ENCODE measurements at regions not wholly inside any gene's neighbourhood (a gene's known extent, or its start where the extent isn't known, plus 50 kb on each side); places are given as distances from the start of the nearest gene placed in this dataset.
"Not testable (repeated sequence)": the region's sequence is repeated elsewhere in the genome, so short reads cannot be mapped to it uniquely, and the experiment has no call there.

DNA sequence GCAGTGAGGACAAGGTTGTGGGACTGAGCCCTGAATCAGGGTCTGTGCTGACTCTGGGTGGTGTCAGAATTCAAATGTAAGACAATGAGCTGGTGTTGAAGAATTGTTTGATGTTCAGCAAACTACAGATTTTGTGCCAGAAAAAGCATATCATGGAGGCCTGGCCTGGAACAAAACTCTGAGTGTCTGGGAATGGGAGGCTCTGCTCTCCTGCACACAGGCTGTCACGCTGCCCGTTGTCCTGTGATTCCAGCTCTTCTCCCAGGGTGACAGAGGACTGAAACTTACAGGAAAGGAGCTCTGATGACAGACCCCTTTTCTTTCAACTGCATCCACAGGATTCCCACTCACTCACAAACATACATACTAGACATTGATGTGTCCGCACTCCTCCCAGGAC lies 120.1 kb downstream of the ZNF486 start:
- DNase-seq = no peak

DNA sequence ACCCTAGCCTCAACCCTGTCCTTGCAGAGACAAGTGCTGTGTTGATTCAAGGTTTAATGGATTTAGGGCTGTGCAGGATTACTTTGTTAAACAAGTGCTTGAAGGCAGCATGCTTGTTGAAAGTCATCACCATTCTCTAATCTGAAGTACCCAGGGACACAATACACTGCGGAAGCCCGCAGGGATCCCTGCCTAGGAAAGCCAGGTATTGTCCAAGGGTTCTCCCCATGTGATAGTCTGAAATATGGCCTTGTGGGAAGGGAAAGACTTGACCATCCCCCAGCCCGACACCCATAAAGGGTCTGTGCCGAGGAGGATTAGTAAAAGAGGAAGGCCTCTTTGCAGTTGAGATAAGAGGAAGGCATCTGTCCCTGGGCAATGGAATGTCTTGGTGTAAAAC lies 118.9 kb downstream of the ZNF486 start:
- DNase-seq = not testable (repeated sequence)

DNA sequence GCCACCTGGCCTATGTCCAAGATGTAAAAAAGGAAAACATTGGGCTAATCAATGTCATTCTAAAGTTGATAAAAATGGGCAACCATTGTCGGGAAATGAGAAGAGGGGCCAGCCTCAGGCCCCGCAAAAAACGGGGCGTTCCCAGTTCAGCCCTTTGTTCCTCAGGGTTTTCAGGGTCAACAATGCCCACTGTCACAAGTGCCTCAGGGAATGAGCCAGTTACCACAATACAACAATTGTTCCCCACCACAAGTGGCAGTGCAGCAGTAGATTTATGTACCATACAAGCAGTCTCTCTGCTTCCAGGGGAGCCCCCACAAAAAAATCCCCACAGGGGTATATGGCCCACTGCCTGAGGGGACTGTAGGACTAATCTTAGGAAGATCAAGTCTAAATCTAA lies 112.5 kb downstream of the ZNF486 start:
- no peak for DNase-seq

DNA sequence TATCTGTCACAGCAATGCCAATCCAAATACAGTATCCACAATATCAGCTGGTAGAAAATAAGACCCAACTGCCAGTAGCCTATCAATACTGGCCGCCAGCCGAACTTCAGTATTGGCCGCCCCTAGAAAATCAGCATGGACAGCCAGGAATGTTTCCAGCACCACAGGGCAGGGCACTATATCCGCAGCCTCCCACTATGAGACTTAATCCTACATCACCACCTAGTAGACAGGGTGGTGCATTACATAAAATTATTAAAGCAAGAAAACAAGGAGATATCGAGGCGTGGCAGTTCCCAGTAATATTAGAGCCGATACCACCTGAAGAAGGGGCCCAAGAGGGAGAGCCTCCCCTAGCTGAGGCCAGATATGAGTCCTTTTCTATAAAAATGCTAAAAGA lies 111.3 kb downstream of the ZNF486 start:
- DNase-seq = no peak

DNA sequence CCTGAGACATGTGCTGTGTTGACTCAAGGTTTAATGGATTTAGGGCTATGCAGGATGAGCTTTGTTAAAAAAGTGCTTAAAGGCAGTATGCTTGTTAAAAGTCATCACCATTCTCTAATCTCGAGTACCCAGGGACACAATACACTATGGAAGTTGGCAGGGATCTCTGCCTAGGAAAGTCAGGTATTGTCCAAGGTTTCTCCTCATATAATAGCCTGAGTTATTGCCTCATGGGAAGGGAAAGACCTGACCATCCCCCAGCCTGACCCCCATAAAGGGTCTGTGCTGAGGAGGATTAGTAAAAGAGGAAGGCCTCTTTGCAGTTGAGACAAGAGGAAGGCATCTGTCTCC lies 109.7 kb downstream of the ZNF486 start:
- DNase-seq = not testable (repeated sequence)

DNA sequence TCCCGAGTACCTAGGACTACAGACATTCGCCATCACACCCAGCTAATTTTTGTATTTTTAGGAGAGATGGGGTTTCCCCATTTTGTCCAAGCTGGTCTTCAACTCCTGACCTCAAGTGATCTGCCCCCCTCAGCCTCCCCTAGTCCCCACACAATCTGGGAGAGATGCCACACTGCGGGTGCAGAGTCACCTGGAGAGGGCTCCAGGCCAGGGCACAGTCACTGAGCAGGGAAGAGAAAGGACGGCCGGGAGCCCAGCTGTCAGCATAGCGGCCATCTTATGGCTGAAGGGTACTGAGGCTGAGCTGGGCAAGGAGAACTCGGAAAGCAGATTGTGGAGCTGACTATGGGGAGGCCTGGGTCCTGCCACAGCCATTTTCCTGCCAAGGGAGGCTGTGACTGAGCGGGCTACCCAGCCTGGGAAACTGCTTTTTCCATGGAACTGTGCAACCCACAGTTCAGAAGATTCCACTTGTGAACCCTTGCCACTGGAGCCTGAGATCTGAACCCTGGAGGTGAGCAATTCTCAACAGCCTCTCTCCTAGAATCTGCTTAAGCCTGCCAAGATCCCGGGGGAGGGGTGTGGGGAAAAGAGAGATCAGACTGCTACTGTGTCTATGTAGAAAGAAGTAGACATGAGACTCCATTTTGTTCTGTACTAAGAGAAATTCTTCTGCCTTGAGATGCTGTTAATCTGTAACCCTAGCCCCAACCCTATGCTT lies 109.2 kb downstream of the ZNF486 start:
- no peak for DNase-seq

DNA sequence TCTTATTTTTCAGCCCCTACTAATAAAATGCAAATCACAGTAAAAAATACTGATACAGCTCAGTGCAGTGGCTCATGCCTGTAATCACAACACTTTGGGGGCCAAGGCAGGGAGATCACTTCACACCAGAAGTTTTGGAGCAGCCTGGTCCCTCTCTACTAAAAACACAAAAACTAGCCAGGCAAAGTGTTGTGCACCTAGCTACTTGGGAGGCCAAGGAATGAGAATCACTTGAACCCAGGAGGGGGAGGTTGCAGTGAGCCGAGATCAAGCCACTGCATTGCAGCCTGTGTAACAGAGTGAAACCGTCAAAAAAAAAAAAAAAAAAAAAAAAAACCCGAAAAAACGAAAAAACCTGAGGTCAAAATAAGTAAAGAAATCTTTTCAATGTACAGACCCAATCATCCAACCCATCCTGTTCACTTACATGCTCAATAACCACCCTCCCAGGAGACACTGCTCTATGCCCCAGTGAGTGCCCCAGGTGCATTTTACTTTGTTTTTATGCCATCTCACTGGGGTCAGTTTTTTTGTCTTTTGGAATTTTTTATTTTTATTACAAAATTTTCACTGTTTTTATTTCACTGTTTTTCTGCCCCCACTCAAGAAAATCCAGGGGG lies 107.0 kb downstream of the ZNF486 start:
- no peak for DNase-seq

DNA sequence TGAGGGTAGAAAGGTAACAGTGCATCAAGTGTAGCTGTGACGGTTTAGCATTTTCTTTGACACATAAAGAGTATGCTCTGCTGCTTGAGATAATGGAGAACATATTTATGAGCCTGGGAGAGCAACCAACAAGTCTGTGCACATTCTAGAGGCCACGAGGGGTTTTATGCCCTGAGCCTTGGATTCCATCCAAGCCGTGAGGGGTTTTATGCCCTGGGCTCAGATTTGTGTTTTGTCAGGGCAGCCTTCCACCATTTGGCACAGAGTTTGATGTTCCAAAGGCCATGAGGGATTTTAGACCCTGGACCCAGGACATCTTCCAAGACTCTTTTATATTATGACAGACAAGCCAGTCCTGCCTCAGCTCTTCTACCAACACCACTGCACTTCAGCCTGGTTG lies 106.4 kb downstream of the ZNF486 start:
- no peak for DNase-seq

DNA sequence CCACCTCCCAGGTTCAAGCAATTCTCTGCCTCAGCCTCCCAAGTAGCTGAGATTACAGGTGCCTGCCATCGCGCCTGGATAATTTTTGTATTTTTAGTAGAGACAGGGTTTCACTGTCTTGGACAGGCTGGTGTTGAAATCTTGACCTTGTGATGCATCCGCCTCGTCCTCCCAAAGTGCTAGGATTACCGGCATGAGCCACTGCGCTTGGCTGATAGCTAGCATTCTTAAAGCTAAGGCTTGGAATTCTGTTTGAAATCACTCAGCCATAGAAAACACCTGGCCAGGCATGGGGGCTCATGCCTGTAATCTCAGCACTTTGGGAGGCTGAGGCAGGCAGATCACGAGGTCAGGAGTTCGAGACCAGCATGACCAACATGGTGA lies 105.6 kb downstream of the ZNF486 start:
- not testable (repeated sequence) for DNase-seq

DNA sequence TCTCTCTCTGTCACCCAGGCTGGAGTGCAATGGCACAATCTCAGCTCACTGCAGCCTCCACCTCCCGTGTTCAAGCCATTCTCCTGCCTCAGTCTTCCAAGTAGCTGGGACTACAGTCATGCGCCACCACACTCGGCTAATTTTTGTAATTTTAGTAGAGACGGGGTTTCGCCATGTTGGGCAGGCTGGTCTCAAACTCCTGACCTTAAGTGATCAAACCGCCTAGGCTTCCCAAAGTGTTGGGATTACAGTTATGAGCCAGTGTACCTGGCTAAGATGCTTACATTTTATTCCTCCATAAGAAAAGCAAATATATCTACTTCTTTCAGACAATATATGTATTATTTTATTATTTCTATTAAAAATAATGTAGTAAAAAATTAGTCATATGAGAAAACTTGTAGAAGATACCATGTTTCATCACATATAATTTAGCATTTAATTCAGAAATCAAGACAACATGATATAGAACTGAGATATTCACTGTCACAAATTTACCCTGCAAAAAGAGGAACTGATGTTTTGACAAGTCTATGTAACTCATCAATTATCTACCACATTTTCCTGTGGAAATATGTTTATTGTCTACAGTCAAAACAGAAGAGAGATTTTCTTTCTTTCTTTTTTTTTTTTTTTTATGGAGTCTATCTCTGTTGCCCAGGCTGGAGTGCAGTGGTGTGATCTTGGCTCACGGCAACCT lies 105.1 kb downstream of the ZNF486 start:
- not testable (repeated sequence) for DNase-seq

DNA sequence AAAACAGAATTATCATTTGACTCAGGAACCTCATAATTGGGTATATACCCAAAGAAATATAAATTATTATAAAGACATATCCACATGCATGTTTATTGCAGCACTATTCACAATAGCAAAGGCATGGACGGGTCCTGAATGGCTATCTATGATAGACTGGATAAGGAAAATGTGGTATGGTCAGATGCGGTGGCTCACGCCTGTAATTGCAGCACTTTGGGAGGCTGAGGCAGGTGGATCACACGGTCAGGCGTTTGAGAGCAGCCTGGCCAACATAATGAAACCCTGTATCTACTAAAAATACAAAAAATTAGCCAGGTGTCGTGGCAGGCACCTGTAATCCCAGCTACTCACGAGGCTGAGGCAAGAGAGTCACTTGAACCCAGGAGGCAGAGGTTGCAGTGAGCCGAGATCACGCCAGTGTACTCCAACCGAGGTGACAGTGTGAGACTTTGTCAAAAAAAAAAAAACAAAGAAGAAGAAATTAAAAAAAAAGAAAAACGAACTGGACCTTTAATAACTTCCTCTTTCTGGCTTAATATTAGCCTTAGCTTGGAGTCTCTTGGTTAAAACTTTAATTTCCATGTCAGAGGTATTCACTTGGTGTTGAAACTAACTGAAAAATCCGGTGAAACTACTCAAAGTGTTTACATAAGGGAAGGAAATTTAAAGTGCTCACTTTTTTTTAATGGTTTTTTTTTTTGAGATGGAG lies 104.4 kb downstream of the ZNF486 start:
- no peak for DNase-seq

DNA sequence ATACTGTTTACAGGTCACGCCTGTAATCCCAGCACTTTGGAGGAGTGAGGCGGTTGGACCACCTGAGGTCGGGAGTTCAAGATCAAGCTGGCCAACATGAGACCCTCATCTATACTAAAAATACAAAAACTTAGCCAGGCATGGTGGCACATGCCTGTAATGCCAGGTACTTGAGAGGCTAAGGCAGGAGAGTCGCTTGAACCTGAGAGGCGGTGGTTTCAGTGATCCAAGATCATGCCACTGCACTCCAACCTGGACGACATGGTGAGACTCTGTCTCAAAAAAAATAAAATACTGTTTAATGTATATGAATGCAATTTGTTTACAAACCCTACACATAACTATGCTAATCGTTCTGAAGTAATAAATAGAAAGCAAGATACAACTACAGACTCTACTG lies 102.4 kb downstream of the ZNF486 start:
- no peak for DNase-seq

DNA sequence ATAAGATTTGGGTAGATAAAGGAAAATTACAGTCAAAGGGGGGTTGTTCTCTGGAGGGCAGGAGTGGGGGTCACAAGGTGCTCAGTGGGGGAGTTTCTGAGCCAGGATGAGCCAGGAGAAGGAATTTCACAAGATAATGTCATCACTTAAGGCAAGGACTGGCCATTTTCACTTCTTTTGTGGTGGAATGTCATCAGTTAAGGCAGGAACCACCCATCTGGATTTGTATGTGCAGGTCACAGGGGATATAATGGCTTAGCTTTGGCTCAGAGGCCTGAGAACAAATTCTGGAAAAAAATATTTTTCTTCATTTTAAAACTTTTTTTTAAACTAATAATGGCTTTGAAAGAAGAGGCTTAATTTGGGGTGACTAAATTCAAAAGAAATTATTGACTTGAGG lies 94.5 kb downstream of the ZNF486 start:
- not testable (repeated sequence) for DNase-seq

DNA sequence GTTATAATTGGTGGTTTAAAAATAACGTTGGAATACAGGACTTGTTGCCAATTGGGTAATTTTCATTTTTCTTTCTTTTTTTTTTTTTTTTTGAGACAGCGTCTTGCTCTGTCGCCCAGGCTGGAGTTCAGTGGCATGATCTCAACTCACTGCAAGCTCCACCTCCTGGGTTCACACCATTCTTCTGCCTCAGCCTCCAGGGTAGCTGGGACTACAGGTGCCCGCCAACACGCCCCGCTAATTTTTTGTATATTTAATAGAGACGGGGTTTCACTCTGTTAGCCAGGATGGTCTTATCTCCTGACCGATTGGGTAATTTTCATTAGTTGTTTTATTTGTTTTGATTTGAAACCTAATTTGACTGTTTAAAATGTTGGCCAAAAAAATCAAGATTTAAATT lies 93.7 kb downstream of the ZNF486 start:
- DNase-seq = not testable (repeated sequence)

DNA sequence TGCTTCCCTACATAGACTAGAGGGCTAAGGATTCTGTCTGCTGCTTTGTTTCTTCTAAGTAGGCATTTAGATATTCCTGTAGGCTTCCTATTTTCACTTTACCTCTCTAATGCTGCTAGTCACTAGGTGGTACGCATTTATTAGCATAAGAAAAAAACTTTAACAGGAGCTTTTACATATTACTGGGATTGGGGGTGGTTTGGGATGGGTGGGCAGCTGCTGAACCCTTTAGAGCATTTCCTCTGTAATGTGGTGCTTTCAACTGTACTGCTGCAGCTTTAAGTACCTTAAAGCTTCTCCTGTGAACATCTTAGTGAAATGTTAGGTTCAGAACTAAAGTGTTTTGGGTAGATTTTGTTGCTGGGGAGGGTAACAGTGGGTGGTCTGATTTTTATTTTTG lies 92.6 kb downstream of the ZNF486 start:
- DNase-seq = no peak

DNA sequence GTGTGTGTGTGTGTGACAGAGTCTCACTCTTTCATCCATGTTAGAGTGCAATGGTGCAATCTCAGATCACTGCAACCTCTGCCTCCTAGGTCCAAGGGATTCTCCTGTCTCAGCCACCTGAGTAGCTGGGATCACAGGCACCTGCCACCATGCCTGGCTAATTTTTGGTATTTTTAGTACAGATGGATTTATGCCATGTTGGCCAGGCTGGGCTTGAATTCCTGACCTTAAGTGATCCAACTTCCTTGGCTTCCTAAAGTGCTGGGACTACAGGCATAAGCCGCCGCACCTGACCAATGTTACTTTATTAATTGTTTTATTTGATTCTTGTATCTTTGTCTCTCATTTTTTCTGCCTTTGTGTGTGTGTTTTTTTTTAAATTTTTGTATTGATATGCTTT lies 89.6 kb downstream of the ZNF486 start:
- DNase-seq = no peak

DNA sequence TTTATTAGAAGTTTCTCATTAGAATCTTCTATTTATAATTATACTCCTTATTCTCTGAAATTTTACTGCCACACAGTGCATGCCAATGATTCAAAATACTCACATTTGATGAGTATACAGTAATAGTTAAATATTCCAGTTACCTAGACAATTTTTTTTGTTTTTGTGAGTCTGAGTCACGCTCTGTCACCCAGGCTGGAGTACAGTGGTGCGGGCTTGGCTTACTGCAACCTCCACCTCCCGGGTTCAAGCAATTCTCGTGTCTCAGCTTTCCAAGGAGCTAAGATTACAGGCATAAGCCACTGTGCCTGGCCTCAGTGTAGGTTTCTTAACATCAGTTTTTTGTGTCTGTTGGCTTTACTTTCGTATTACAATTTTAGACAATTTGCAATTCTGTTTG lies 87.1 kb downstream of the ZNF486 start:
- no peak for DNase-seq

DNA sequence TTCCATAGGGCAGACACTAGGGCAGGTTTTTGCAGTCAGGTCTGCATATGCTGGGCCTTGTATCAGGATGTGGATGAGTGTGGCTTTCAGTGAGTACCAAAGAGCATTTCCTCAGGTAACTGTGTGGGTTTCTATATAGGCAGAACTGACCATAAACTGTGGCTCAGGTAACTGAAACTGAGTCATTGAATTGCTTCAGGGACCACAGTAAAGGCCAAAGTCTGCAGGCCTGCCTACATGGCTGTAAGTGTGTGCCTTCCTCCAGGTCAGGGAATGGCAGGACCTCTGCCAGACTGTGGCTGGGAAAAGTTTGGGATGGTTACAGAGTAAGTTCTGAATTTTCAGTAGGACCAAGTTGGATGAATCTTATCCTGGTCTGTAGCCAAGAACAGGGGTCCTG lies 85.6 kb downstream of the ZNF486 start:
- DNase-seq = no peak

DNA sequence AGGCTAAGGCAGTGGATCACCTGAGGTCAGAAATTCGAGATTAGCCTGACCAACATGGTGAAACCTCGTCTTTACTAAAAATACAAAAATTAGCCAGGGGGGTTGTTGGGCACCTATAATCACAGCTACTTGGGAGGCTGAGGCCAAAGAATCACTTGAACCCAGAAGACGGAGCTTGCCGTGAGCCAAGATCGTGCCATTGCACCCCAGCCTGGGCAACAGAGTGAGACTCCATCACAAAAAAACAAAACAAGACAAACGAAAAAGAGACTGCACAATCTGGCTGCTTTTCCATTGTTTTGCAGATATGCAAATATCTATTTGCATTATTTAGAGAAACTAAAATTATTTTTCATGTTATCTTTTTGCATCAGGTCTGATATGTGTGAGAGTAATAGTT lies 83.6 kb downstream of the ZNF486 start:
- DNase-seq = no peak

DNA sequence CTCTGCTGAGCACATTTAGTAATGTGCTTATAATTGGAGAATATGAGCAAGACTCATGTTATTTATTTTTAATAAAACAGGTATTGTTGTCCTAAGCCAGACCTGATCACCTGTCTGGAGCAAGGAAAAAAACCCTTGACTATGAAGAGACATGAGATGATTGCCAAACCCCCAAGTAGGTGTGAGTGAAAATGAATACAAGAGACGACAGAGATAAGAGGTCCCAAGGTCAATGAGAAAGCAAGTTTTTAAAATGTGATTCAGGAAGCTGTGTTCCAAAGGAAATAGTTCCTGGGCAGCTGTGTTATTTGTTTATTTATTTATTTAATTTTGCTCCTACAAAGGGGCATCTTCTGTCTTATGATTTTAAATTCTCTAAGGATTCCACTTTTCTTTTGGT lies 83.1 kb downstream of the ZNF486 start:
- DNase-seq = no peak
